Esophagus muscularis mucosa (tissue), 4 donors: ENCODE measurements at regions not wholly inside any gene's neighbourhood (a gene's known extent, or its start where the extent isn't known, plus 50 kb on each side); places are given as distances from the start of the nearest gene placed in this dataset.

Source experiments
- DNase-seq: peaks from one replicate; pipeline ENCODE4 v3.0.0-alpha.2; 2017; ENCODE audit errors: extremely low spot score
- H3K27ac ChIP-seq, 4 donors: fragments of 200-600 bp; sonication (generic); replicated peaks in 1 of 4; 1 replicate in 3 of 4; 2 replicates in 1 of 4; pipeline ENCODE4 v1.5.1; 2016 to 2019; ENCODE audit warnings: mild to moderate bottlenecking in 1 of 4
- H3K27me3 ChIP-seq, 4 donors: fragments of 200-600 bp; sonication (generic); one replicate each; pipeline versions ENCODE4 v1.5.1 to v1.6.0; 2016 to 2019
- H3K36me3 ChIP-seq, 4 donors: fragments of 200-600 bp; sonication (generic); one replicate each; pipeline ENCODE4 v1.5.1; 2016 to 2019
- H3K4me1 ChIP-seq, 4 donors: fragments of 200-600 bp; sonication (generic); one replicate each; pipeline ENCODE4 v1.5.1; 2016 to 2019
- H3K4me3 ChIP-seq, 4 donors: fragments of 200-600 bp; sonication (generic); 1 replicate in 2 of 4; 2 replicates in 2 of 4; pipeline ENCODE4 v1.5.1; 2016 to 2019; ENCODE audit warnings: mild to moderate bottlenecking in 4 of 4, moderate library complexity in 1 of 4
- H3K9me3 ChIP-seq, 4 donors: fragments of 200-600 bp; sonication (generic); 1 replicate in 3 of 4; 2 replicates in 1 of 4; pipeline ENCODE4 v1.5.1; 2016 to 2019
- CTCF ChIP-seq, 3 experiments: fragments of 200-600 bp in 2 of 3; fragments of 450-650 bp in 1 of 3; sonication (generic) in 2 of 3; IDR thresholded peaks; one replicate each; pipeline ENCODE4 v1.5.1; 2017 to 2019; ENCODE audit warnings: antibody characterized with exemption in 3 of 3, mild to moderate bottlenecking in 2 of 3, moderate library complexity in 1 of 3
- EP300 ChIP-seq: sonication (generic); formaldehyde crosslinking; IDR thresholded peaks from one replicate; pipeline ENCODE4 v1.6.1; 2017; ENCODE audit warnings: antibody characterized with exemption
- POLR2A ChIP-seq: fragments of 450-650 bp; IDR thresholded peaks from one replicate; pipeline ENCODE4 v1.6.1; 2017; ENCODE audit warnings: antibody characterized with exemption, moderate library complexity, mild to moderate bottlenecking, low read depth
- POLR2AphosphoS5 ChIP-seq, 2 donors: sonication (generic); formaldehyde crosslinking; IDR thresholded peaks; one replicate each; pipeline ENCODE4 v1.6.1; 2017; ENCODE audit warnings: antibody characterized with exemption in 2 of 2
- WGBS: methylation state at CpG from one replicate; pipeline ENCODE4 v1.1.5; 2018; 5-methylcytosine and 5-hydroxymethylcytosine counted together
- intact Hi-C: fragments of 100-400 bp; cut with DNase I; formaldehyde crosslinking; loops from one replicate; pipeline ENCODE4 v1.15.1; 2023

GRCh38 chr9:85237478-85237877 lies 504.3 kb downstream of the AGTPBP1 start:
- Histone ChIP-seq H3K27me3 (no peaks in the 10 kb centered on the region), H3K36me3 (no peaks in the 10 kb centered on the region), H3K4me3 (no peak overlapping the region), H3K27ac (no peak overlapping the region), H3K4me1 (no peaks in the 10 kb centered on the region), H3K9me3 (peaks cover 0 to 13% (median 3%) of the 10 kb centered on the region in 4 donors)
- WGBS = 0% methylated on average over 1 of the region's 1 CpG
- intact Hi-C loops = no loop called here
- no peak for DNase-seq
- no peak for TF ChIP-seq EP300
- TF ChIP-seq CTCF (IDR thresholded peaks at IDR 0.05) = no peak
- TF ChIP-seq POLR2A = no peak
- no peak for TF ChIP-seq POLR2AphosphoS5 (IDR thresholded peaks at IDR 0.05)

- WGBS = 71% methylated on average over 4 of the region's 4 CpGs
- no peaks in the 10 kb centered on the region for H3K27me3 ChIP-seq
- no peaks in the 10 kb centered on the region for H3K36me3 ChIP-seq
- H3K27ac ChIP-seq = no peak overlapping the region
- intact Hi-C loops = no loop called here
- H3K4me3 ChIP-seq = no peak overlapping the region
- no peaks in the 10 kb centered on the region for H3K4me1 ChIP-seq
- no peaks in the 10 kb centered on the region for H3K9me3 ChIP-seq
- no peak for DNase-seq
- no peak for TF ChIP-seq CTCF (IDR thresholded peaks at IDR 0.05)
- TF ChIP-seq POLR2A = no peak
- no peak for TF ChIP-seq EP300
- no peak for TF ChIP-seq POLR2AphosphoS5 (IDR thresholded peaks at IDR 0.05)
Observed at GRCh38 chr9:85230081-85230480, 511.7 kb downstream of the AGTPBP1 start.

- Histone ChIP-seq H3K27ac (no peak overlapping the region), H3K9me3 (no peaks in the 10 kb centered on the region), H3K4me1 (no peaks in the 10 kb centered on the region), H3K4me3 (no peak overlapping the region), H3K36me3 (no peaks in the 10 kb centered on the region), H3K27me3 (no peaks in the 10 kb centered on the region)
- intact Hi-C loops = no loop called here
- peak; percentile 19 for DNase-seq
- WGBS = 79% methylated on average over 9 of the region's 9 CpGs
- TF ChIP-seq EP300 (no peak), POLR2A (no peak), POLR2AphosphoS5 (IDR thresholded peaks at IDR 0.05) (no peak), CTCF (IDR thresholded peaks at IDR 0.05) (no peak)
Observed at GRCh38 chr9:85228111-85228855, 513.5 kb downstream of the AGTPBP1 start.

- no peaks in the 10 kb centered on the region for H3K27me3 ChIP-seq
- intact Hi-C loops = no loop called here
- H3K27ac ChIP-seq = no peak overlapping the region
- no peak for DNase-seq
- H3K9me3 ChIP-seq = no peaks in the 10 kb centered on the region
- H3K4me3 ChIP-seq = no peak overlapping the region
- 78% methylated on average over 2 of the region's 2 CpGs for WGBS
- no peaks in the 10 kb centered on the region for H3K36me3 ChIP-seq
- H3K4me1 ChIP-seq = no peaks in the 10 kb centered on the region
- no peak for TF ChIP-seq CTCF (IDR thresholded peaks at IDR 0.05)
- no peak for TF ChIP-seq POLR2AphosphoS5 (IDR thresholded peaks at IDR 0.05)
- no peak for TF ChIP-seq EP300
- TF ChIP-seq POLR2A = no peak
Observed at GRCh38 chr9:85225180-85225579, 516.6 kb downstream of the AGTPBP1 start.

- intact Hi-C loops = no loop called here
- Histone ChIP-seq H3K36me3 (no peaks in the 10 kb centered on the region), H3K4me3 (no peak overlapping the region), H3K9me3 (no peaks in the 10 kb centered on the region), H3K4me1 (no peaks in the 10 kb centered on the region), H3K27ac (no peak overlapping the region), H3K27me3 (no peaks in the 10 kb centered on the region)
- no peak for DNase-seq
- WGBS = 77% methylated on average over 4 of the region's 4 CpGs
- TF ChIP-seq CTCF (IDR thresholded peaks at IDR 0.05) (no peak), POLR2A (no peak), POLR2AphosphoS5 (IDR thresholded peaks at IDR 0.05) (no peak), EP300 (no peak)
Observed at GRCh38 chr9:85224729-85225128, 517.0 kb downstream of the AGTPBP1 start.
